Lower leg skin (tissue), 4 donors: ENCODE measurements at regions not wholly inside any gene's neighbourhood (a gene's known extent, or its start where the extent isn't known, plus 50 kb on each side); places are given as distances from the start of the nearest gene placed in this dataset.
A peak's percentile ranks its signal among the peaks of the same experiment; 100 is the strongest.

Experiments used
- DNase-seq, 2 donors: peaks; one replicate each; pipeline ENCODE4 v3.0.0-alpha.2; 2019; ENCODE audit warnings: low spot score in 2 of 2
- H3K4me3 ChIP-seq: fragments of 200-600 bp; sonication (generic); 2 replicates; pipeline ENCODE4 v1.5.1; 2017; ENCODE audit warnings: mild to moderate bottlenecking, low read depth; ENCODE audit not compliant: poor library complexity, severe bottlenecking
- POLR2A ChIP-seq, 2 donors: fragments of 450-650 bp; IDR thresholded peaks; one replicate each; pipeline ENCODE4 v1.6.1; 2016 to 2017; ENCODE audit warnings: antibody characterized with exemption in 2 of 2, mild to moderate bottlenecking in 1 of 2, moderate library complexity in 1 of 2
- WGBS, 2 donors: methylation state at CpG; one replicate each; pipeline ENCODE4 v1.1.5; 2018; 5-methylcytosine and 5-hydroxymethylcytosine counted together
- intact Hi-C: fragments of 100-400 bp; cut with DNase I; formaldehyde crosslinking; loops from one replicate; pipeline ENCODE4 v1.15.0; 2023; ENCODE audit warnings: low total_unique reads
- TF ChIP-seq, protein P1 (sequence below), 3 donors: fragments of 450-650 bp; IDR thresholded peaks; one replicate each; pipeline ENCODE4 v1.5.1; 2016; ENCODE audit warnings: antibody characterized with exemption in 3 of 3, mild to moderate bottlenecking in 3 of 3, moderate library complexity in 2 of 3

DNA sequence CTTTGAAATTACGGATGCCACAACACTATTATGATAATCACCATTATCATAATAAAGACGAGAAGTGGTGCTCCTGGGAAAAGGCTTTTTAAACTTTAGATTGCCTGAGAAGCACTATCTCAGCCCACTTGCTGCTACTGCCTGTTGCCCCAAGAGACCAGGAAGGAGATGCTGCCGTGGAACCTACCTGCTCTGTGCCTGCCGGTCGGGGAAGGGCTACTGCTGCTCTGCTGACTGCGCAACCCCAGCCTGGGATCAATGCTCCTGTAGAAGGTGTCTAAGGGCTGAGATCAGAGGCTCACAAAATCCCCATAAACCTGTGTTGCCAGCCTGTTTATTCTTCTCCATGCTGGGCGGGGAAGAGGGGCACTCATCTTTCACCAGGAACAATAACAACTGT, 145.3 kb upstream of the VCX3B start:
- no peak overlapping the region for H3K4me3 ChIP-seq
- TF ChIP-seq, protein P1, sequence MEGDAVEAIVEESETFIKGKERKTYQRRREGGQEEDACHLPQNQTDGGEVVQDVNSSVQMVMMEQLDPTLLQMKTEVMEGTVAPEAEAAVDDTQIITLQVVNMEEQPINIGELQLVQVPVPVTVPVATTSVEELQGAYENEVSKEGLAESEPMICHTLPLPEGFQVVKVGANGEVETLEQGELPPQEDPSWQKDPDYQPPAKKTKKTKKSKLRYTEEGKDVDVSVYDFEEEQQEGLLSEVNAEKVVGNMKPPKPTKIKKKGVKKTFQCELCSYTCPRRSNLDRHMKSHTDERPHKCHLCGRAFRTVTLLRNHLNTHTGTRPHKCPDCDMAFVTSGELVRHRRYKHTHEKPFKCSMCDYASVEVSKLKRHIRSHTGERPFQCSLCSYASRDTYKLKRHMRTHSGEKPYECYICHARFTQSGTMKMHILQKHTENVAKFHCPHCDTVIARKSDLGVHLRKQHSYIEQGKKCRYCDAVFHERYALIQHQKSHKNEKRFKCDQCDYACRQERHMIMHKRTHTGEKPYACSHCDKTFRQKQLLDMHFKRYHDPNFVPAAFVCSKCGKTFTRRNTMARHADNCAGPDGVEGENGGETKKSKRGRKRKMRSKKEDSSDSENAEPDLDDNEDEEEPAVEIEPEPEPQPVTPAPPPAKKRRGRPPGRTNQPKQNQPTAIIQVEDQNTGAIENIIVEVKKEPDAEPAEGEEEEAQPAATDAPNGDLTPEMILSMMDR (IDR thresholded peaks at IDR 0.05): no peak
- TF ChIP-seq POLR2A (IDR thresholded peaks at IDR 0.05): no peak
- no peak for DNase-seq
- intact Hi-C loops: no loop called here
- WGBS, 2 donors: 66 to 74% methylated on average over 5 to 7 of the region's 7 CpGs

DNA sequence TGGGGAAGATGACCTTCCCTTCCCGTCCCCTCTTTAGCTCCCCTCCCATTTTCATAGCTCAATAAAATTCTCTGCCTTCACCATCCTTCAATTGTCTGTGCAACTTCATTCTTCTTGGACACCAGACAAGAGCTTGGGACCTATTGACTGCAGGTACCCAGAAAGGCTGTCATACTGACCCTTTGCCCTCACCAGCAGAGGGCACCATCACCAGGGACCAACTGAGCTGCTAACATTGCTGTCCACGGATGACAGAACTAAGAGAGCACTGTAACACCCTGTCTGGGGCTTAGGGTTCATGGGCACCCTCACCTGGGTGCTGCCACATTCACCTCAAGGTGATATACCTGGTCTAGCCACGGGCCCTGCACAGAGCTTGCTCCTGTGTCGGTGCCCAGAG, 141.3 kb upstream of the VCX3B start:
- DNase-seq: no peak
- TF ChIP-seq POLR2A (IDR thresholded peaks at IDR 0.05): no peak
- TF ChIP-seq, protein P1 (IDR thresholded peaks at IDR 0.05): no peak
- intact Hi-C loops: no loop called here
- WGBS, 2 donors: 85 to 95% methylated on average over 2 to 3 of the region's 4 CpGs
- H3K4me3 ChIP-seq: no peak overlapping the region

DNA sequence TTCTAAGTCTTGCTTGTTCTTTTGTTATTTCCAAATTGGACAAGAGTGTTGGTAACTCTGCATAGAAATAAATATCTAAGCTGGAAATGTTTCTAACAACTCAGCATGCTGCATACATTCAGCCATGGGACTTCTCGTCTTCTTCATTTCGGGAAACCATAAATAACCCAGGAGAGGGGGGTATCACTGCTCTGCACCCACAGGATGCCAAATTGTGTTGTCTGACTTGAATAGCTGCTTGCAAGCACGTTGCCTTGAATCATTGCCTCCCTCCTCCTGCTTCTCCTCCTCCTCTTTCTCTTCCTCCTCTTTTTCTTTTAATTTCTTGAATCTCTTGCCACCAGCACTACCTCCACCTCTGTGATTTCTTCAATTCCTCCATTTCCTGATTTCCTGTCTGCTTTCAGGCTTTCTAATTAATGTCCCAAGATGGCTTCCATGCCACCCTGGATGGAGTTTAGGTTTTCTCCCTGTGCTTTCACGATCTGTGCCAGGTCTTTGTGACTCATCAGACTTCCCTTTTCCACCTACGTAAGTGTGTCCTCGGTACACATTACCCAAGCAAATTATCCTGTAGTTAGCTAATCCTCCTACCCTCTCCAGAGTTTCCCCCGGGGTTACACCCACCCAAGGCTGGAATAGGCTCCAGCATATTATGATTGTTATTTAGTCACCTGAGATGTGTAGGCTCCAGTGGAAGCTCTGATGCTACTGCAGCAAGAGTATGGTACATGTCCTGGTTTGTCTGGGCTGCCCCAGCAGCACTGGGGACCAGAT, 122.6 kb upstream of the VCX3B start:
- H3K4me3 ChIP-seq: no peak overlapping the region
- peak in 1 of 2 donors; percentile 13 for DNase-seq
- TF ChIP-seq, protein P1 (IDR thresholded peaks at IDR 0.05): no peak
- no peak for TF ChIP-seq POLR2A (IDR thresholded peaks at IDR 0.05)
- WGBS, 2 donors: 46 to 55% methylated on average over 7 of the region's 7 CpGs
- intact Hi-C loops: no loop called here

DNA sequence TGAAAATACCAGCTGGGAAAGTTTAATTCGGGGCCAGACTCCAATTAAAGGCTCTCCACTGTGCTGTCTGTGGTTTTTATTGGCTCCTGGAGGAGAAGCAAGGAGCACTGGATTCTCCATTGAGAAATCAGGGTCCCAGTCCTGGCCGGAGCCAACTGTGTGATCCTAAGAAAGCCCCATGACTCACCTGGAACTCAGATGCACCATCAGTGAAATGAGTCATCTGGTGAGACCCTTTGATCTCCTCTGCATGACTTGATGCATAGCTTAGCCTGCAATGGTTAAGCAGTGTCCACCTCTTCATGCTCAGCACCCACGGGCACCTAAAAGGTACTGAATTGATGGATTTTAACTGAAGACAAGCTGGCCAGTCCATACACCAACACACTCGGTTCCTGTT, 119.2 kb upstream of the VCX3B start:
- intact Hi-C loops: no loop called here
- no peak for DNase-seq
- 62 to 64% methylated on average over 4 of the region's 4 CpGs for WGBS, 2 donors
- H3K4me3 ChIP-seq: no peak overlapping the region
- TF ChIP-seq, protein P1 (IDR thresholded peaks at IDR 0.05): no peak
- TF ChIP-seq POLR2A (IDR thresholded peaks at IDR 0.05): no peak

DNA sequence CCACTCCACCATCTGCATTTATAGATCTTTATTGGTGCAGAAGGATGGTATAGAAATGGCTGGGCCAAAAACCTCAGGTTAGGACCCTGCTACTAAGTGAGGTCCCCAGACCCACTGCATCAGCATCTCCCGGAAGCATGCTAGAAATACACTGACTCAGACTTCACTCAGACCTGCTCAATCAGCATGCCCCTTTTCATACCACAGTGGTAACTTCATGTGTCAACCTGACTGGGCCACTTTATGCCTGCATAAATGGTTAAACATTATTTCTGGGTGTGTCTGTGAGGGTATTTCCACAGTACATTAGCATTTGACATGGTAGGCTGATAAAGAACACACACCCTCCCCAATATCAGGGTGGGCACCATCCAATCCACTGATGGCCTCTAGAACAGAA, 118.6 kb upstream of the VCX3B start:
- intact Hi-C loops: no loop called here
- no peak overlapping the region for H3K4me3 ChIP-seq
- no peak for TF ChIP-seq POLR2A (IDR thresholded peaks at IDR 0.05)
- TF ChIP-seq, protein P1 (IDR thresholded peaks at IDR 0.05): no peak
- no peak for DNase-seq
- WGBS, 2 donors: 92 to 100% methylated on average over 1 of the region's 1 CpG

DNA sequence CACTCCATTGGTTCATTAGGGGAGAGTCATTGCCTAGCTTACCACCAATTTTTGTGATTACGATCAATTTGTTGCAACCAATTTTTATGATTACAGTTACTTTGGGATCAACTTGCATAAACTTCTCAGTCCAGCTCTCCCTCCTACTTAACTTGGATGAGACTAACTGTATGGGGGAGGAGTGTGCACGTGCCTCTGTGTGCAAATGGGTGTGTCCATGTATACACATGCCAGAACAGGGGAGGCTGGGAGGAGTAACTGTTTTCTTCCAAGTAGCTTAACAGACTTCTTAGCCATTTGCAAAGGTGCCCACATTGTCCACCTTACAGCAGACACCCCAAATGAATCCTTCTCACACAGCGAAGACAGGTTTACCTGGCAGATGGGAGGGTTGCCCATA, 117.7 kb upstream of the VCX3B start:
- WGBS, 2 donors: 55 to 58% methylated on average over 3 of the region's 3 CpGs
- TF ChIP-seq, protein P1 (IDR thresholded peaks at IDR 0.05): no peak
- no peak for TF ChIP-seq POLR2A (IDR thresholded peaks at IDR 0.05)
- no peak for DNase-seq
- H3K4me3 ChIP-seq: no peak overlapping the region
- intact Hi-C loops: no loop called here
